CD4-positive, alpha-beta T cell (primary cell): ENCODE measurements at regions not wholly inside any gene's neighbourhood (a gene's known extent, or its start where the extent isn't known, plus 50 kb on each side); places are given as distances from the start of the nearest gene placed in this dataset.

Experiments
- ATAC-seq: fragments of 200-7000 bp; cut with Tn5 transposase; one replicate; pipeline ENCODE4 v1.10.0; 2022; ENCODE audit warnings: mild to moderate bottlenecking; ENCODE audit not compliant: poor library complexity
- CTCF ChIA-PET: fragments of 350-600 bp; sonication (Branson Sonifier 250); formaldehyde crosslinking; loops from one replicate; lab custom pipeline; 2021; ENCODE audit warnings: antibody characterized with exemption, inconsistent platforms; lab: Charles Lee
- POLR2A ChIA-PET: fragments of 350-600 bp; sonication (Branson Sonifier 250); formaldehyde crosslinking; loops from one replicate; lab custom pipeline; 2021; ENCODE audit warnings: antibody characterized with exemption, inconsistent platforms; lab: Charles Lee
- DNase-seq, 14 experiments: peaks; one replicate each; pipeline ENCODE4 v3.0.0-alpha.2; 2013 to 2020; ENCODE audit warnings: mixed read lengths in 2 of 14
- H3K27ac ChIP-seq, 2 donors: one replicate each; pipeline versions ENCODE4 v1.5.1 to v1.7.0; 2013; ENCODE audit warnings: low read length in 2 of 2, low read depth in 1 of 2, mild to moderate bottlenecking in 1 of 2
- H3K27me3 ChIP-seq, 2 experiments: 1 replicate in 1 of 2; 2 replicates in 1 of 2; pipeline versions ENCODE4 v1.6.1 to v1.7.0; 2013; ENCODE audit warnings: low read length in 2 of 2, control low read depth in 1 of 2, mild to moderate bottlenecking in 1 of 2, moderate library complexity in 1 of 2; ENCODE audit not compliant: insufficient read depth in 2 of 2, control insufficient read depth in 1 of 2
- H3K36me3 ChIP-seq: one replicate; pipeline ENCODE4 v1.6.1; 2013; ENCODE audit warnings: low read length, control low read depth; ENCODE audit not compliant: insufficient read depth
- H3K4me1 ChIP-seq: one replicate; pipeline ENCODE4 v1.6.1; 2013; ENCODE audit warnings: low read length, control low read depth; ENCODE audit not compliant: insufficient read depth
- H3K4me3 ChIP-seq: one replicate; pipeline ENCODE4 v1.5.1; 2013; ENCODE audit warnings: mild to moderate bottlenecking, low read length, moderate library complexity
- H3K9me3 ChIP-seq, 2 experiments: 1 replicate in 1 of 2; 2 replicates in 1 of 2; pipeline versions ENCODE4 v1.6.1 to v1.7.0; 2013; ENCODE audit warnings: low read length in 2 of 2, mild to moderate bottlenecking in 2 of 2, control low read depth in 1 of 2, moderate library complexity in 1 of 2; ENCODE audit not compliant: control insufficient read depth in 1 of 2, insufficient read depth in 1 of 2
- H3K27ac Mint-ChIP-seq: one replicate; pipeline ENCODE4 v1.8.0; 2020; ENCODE audit warnings: mixed read lengths
- H3K27me3 Mint-ChIP-seq: one replicate; pipeline ENCODE4 v1.8.0; 2021; ENCODE audit warnings: mixed read lengths
- H3K36me3 Mint-ChIP-seq: one replicate; pipeline ENCODE4 v1.8.0; 2021; ENCODE audit warnings: low read depth, mixed read lengths
- H3K4me1 Mint-ChIP-seq: one replicate; pipeline ENCODE4 v1.8.0; 2021; ENCODE audit warnings: low read depth, mixed read lengths
- H3K4me3 Mint-ChIP-seq: one replicate; pipeline ENCODE4 v1.8.0; 2020; ENCODE audit warnings: mild to moderate bottlenecking, mixed read lengths
- H3K9me3 Mint-ChIP-seq: one replicate; pipeline ENCODE4 v1.8.0; 2020; ENCODE audit warnings: mixed read lengths
- intact Hi-C, 2 experiments: fragments of 100-400 bp; cut with DNase I in 1 of 2; cut with micrococcal nuclease in 1 of 2; formaldehyde crosslinking; loops; one replicate each; pipeline versions ENCODE4 v1.15.1 to v1.9.0; 2023 to 2025; cut with DNase I, micrococcal nuclease
- TF ChIP-seq, protein P1 (sequence below): fragments of 200-600 bp; IDR thresholded peaks from one replicate; pipeline ENCODE4 v1.8.0; 2022; ENCODE audit warnings: antibody characterized with exemption, mild to moderate bottlenecking

DNA sequence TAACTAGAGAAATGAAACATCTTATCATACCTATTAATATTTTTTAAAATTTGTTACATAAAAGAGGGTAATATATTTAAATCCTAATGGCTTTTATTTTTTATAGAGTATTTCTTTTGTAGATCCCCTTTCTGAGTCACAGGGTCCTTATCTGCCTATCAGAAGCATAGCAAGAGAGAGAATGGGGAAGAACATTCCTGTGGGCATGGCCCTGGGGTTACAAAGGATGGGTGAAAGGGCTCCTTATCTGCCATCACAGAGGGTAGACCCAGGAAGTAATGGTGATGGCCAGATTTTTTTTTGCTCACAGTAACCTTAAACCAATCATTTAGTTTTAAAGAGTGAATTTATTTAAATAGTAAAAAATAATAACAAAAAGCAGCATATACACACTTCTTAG is 582.1 kb upstream of the HTR1E start:
- Mint-ChIP-seq H3K9me3 (peaks cover 6% of the 10 kb centered on the region), H3K4me1 (no peaks in the 10 kb centered on the region), H3K27ac (no peak overlapping the region), H3K36me3 (no peaks in the 10 kb centered on the region), H3K4me3 (no peak overlapping the region), H3K27me3 (no peaks in the 10 kb centered on the region)
- no peak for DNase-seq
- TF ChIP-seq, protein P1, sequence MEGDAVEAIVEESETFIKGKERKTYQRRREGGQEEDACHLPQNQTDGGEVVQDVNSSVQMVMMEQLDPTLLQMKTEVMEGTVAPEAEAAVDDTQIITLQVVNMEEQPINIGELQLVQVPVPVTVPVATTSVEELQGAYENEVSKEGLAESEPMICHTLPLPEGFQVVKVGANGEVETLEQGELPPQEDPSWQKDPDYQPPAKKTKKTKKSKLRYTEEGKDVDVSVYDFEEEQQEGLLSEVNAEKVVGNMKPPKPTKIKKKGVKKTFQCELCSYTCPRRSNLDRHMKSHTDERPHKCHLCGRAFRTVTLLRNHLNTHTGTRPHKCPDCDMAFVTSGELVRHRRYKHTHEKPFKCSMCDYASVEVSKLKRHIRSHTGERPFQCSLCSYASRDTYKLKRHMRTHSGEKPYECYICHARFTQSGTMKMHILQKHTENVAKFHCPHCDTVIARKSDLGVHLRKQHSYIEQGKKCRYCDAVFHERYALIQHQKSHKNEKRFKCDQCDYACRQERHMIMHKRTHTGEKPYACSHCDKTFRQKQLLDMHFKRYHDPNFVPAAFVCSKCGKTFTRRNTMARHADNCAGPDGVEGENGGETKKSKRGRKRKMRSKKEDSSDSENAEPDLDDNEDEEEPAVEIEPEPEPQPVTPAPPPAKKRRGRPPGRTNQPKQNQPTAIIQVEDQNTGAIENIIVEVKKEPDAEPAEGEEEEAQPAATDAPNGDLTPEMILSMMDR, result no peak
- H3K9me3 ChIP-seq, result no peaks in the 10 kb centered on the region
- H3K27ac ChIP-seq, result no peak overlapping the region
- ATAC-seq, result no peak
- no peak overlapping the region for H3K4me3 ChIP-seq
- no peaks in the 10 kb centered on the region for H3K36me3 ChIP-seq
- ChIA-PET CTCF (no interaction called here), POLR2A (no interaction called here)
- intact Hi-C loops, result no loop called here
- H3K4me1 ChIP-seq, result no peaks in the 10 kb centered on the region
- H3K27me3 ChIP-seq, result no peaks in the 10 kb centered on the region

DNA sequence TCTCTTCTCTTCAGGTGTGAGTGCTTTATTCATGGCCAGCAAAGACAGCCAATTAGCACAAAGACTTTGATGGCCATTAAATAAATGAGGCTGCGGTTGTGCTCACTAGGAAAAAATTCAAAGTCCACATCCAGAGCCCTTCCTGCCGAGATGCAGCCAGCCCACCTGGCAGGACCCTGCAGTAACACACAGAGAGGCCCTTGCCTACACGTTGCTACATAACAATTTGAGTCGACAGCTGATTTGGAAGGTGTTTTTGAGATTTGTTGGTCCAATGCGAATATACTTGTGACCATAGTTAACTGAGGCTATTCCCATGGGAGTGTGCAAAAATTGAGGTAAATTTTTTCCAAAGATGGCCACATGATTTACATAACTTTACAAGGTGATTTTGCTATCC is 605.4 kb upstream of the HTR1E start:
- H3K4me1 Mint-ChIP-seq, result no peaks in the 10 kb centered on the region
- H3K4me3 Mint-ChIP-seq, result no peak overlapping the region
- H3K9me3 ChIP-seq, result peaks cover 0 to 3% of the 10 kb centered on the region in 2 experiments
- H3K36me3 ChIP-seq, result no peaks in the 10 kb centered on the region
- TF ChIP-seq, protein P1, result no peak
- no peak overlapping the region for H3K27ac Mint-ChIP-seq
- no peak overlapping the region for H3K27ac ChIP-seq
- H3K36me3 Mint-ChIP-seq, result no peaks in the 10 kb centered on the region
- H3K9me3 Mint-ChIP-seq, result peaks cover 5% of the 10 kb centered on the region
- no peaks in the 10 kb centered on the region for H3K4me1 ChIP-seq
- ATAC-seq (no peak), DNase-seq (no peak)
- no peak overlapping the region for H3K4me3 ChIP-seq
- POLR2A ChIA-PET, result no interaction called here
- H3K27me3 Mint-ChIP-seq, result no peaks in the 10 kb centered on the region
- intact Hi-C loops, result no loop called here
- H3K27me3 ChIP-seq, result no peaks in the 10 kb centered on the region
- CTCF ChIA-PET, result no interaction called here

DNA sequence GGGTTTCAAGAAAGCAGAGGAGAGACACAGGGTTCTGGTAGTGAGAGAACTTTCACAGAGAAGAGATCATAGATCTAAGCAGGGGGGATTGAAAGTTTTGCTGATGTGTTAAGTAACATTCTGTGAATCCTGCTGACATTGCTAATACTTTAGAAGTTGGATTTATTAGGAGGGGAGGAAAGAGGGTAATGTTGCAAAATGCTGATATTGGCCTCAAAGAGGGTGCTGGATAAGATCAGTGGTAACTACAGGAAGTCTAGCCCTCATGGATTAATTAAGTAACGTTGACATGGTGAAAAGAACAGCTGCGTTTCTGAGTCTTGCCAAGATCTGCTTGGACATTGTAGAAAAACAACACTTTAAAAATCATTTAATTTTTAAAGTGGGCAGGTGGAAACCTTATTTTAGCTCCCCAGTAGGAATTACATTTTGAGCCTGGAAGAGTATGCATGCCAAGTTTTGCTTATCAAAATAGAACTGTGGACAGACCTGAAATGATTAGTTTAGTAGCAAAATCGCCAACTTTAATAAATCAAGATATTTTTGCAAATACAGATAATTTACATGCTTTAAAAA is 606.0 kb upstream of the HTR1E start:
- POLR2A ChIA-PET, result no interaction called here
- no peaks in the 10 kb centered on the region for H3K4me1 ChIP-seq
- H3K27me3 ChIP-seq, result no peaks in the 10 kb centered on the region
- H3K4me1 Mint-ChIP-seq, result no peaks in the 10 kb centered on the region
- ATAC-seq, result no peak
- CTCF ChIA-PET, result no interaction called here
- H3K36me3 Mint-ChIP-seq, result no peaks in the 10 kb centered on the region
- H3K36me3 ChIP-seq, result no peaks in the 10 kb centered on the region
- no peak overlapping the region for H3K27ac Mint-ChIP-seq
- no peak overlapping the region for H3K27ac ChIP-seq
- no peak overlapping the region for H3K4me3 Mint-ChIP-seq
- no peak overlapping the region for H3K4me3 ChIP-seq
- DNase-seq, result no peak
- intact Hi-C loops, result no loop called here
- TF ChIP-seq, protein P1, result no peak
- H3K9me3 ChIP-seq, result peaks cover 0 to 3% of the 10 kb centered on the region in 2 experiments
- H3K9me3 Mint-ChIP-seq, result no peaks in the 10 kb centered on the region
- no peaks in the 10 kb centered on the region for H3K27me3 Mint-ChIP-seq
